WTC11 (cell line): ENCODE measurements at regions not wholly inside any gene's neighbourhood (a gene's known extent, or its start where the extent isn't known, plus 50 kb on each side); places are given as distances from the start of the nearest gene placed in this dataset.

ENCODE experiments used
- ATAC-seq: fragments of 200-7000 bp; cut with Tn5 transposase; 2 replicates; pipeline ENCODE4 v1.10.0; 2021; ENCODE audit warnings: mild to moderate bottlenecking, moderate library complexity
- CTCF ChIA-PET: fragments of 300-600 bp; sonication (Branson Sonifier 250); formaldehyde crosslinking; loops from one replicate; lab custom pipeline; 2021; ENCODE audit warnings: antibody characterized with exemption; lab: Charles Lee
- POLR2A ChIA-PET: fragments of 350-600 bp; sonication (Branson Sonifier 250); formaldehyde crosslinking; loops from one replicate; lab custom pipeline; 2021; ENCODE audit warnings: antibody characterized with exemption; lab: Charles Lee
- DNase-seq: peaks from one replicate; pipeline ENCODE4 v3.0.0; 2021; ENCODE audit warnings: low spot score
- H3K27ac Mint-ChIP-seq: 2 replicates; pipeline ENCODE4 v1.8.0; 2021; ENCODE audit warnings: mixed read lengths
- H3K27me3 Mint-ChIP-seq: 2 replicates; pipeline ENCODE4 v1.8.0; 2021; ENCODE audit warnings: low read depth, mild to moderate bottlenecking, moderate library complexity, mixed read lengths
- H3K36me3 Mint-ChIP-seq: 2 replicates; pipeline ENCODE4 v1.8.0; 2021; ENCODE audit warnings: mixed read lengths
- H3K4me1 Mint-ChIP-seq: 2 replicates; pipeline ENCODE4 v1.8.0; 2022; ENCODE audit warnings: mixed read lengths
- H3K4me3 Mint-ChIP-seq: 2 replicates; pipeline ENCODE4 v1.8.0; 2021; ENCODE audit warnings: mild to moderate bottlenecking, moderate library complexity, mixed read lengths
- H3K9me3 Mint-ChIP-seq: 2 replicates; pipeline ENCODE4 v1.8.0; 2021; ENCODE audit warnings: mixed read lengths
- CTCF ChIP-seq: fragments of 200-600 bp; IDR thresholded peaks from 2 replicates; pipeline ENCODE4 v1.8.0; 2022; ENCODE audit warnings: antibody characterized with exemption
- E2F5 ChIP-seq: sonication (generic); formaldehyde crosslinking; IDR thresholded peaks from 2 replicates; pipeline ENCODE4 v1.8.1; 2022; ENCODE audit warnings: mild to moderate bottlenecking, moderate library complexity, missing genetic modification reagents
- ESRRA ChIP-seq: sonication (generic); formaldehyde crosslinking; IDR thresholded peaks from 2 replicates; pipeline ENCODE4 v1.8.1; 2022; ENCODE audit warnings: mild to moderate bottlenecking, missing genetic modification reagents, borderline replicate concordance
- ETV6 ChIP-seq: sonication (generic); formaldehyde crosslinking; IDR thresholded peaks from 2 replicates; pipeline ENCODE4 v1.8.1; 2022; ENCODE audit warnings: mild to moderate bottlenecking, missing genetic modification reagents
- FOXP1 ChIP-seq: sonication (generic); formaldehyde crosslinking; IDR thresholded peaks from 2 replicates; pipeline ENCODE4 v1.8.0; 2022; ENCODE audit warnings: missing genetic modification reagents, mild to moderate bottlenecking, moderate library complexity, borderline replicate concordance
- GABPB1 ChIP-seq: sonication (generic); formaldehyde crosslinking; IDR thresholded peaks from 2 replicates; pipeline ENCODE4 v1.8.1; 2023; ENCODE audit warnings: mild to moderate bottlenecking, missing genetic modification reagents
- IRF1 ChIP-seq: sonication (generic); formaldehyde crosslinking; IDR thresholded peaks from 2 replicates; pipeline ENCODE4 v1.8.0; 2023; ENCODE audit warnings: missing genetic modification reagents
- KAT7 ChIP-seq: sonication (generic); formaldehyde crosslinking; IDR thresholded peaks from 2 replicates; pipeline ENCODE4 v1.8.1; 2023; ENCODE audit warnings: missing genetic modification reagents, mild to moderate bottlenecking, borderline replicate concordance
- NR2C2 ChIP-seq: sonication (generic); formaldehyde crosslinking; IDR thresholded peaks from 2 replicates; pipeline ENCODE4 v1.8.0; 2022; ENCODE audit warnings: mild to moderate bottlenecking, missing genetic modification reagents
- PREB ChIP-seq: sonication (generic); formaldehyde crosslinking; IDR thresholded peaks from 2 replicates; pipeline ENCODE4 v1.8.1; 2022; ENCODE audit warnings: mild to moderate bottlenecking, missing genetic modification reagents, moderate library complexity, borderline replicate concordance
- SOX15 ChIP-seq: fragments of 250-450 bp; sonication (Bioruptor Pico); IDR thresholded peaks from 2 replicates; pipeline ENCODE4 v1.9.0; 2021; ENCODE audit warnings: mild to moderate bottlenecking
- ZNF219 ChIP-seq: sonication (generic); formaldehyde crosslinking; IDR thresholded peaks from 2 replicates; pipeline ENCODE4 v1.8.0; 2023; ENCODE audit warnings: missing genetic modification reagents, mild to moderate bottlenecking, borderline replicate concordance
- ZNF263 ChIP-seq: sonication (generic); formaldehyde crosslinking; IDR thresholded peaks from 2 replicates; pipeline ENCODE4 v1.8.1; 2022; ENCODE audit warnings: low read depth, mild to moderate bottlenecking, moderate library complexity, missing genetic modification reagents
- ZNF423 ChIP-seq: fragments of 250-450 bp; sonication (Bioruptor Pico); IDR thresholded peaks from 2 replicates; pipeline ENCODE4 v2.1.2; 2022; ENCODE audit warnings: mild to moderate bottlenecking, moderate library complexity
- TF ChIP-seq, protein P1 (sequence below): sonication (generic); formaldehyde crosslinking; IDR thresholded peaks from 2 replicates; pipeline ENCODE4 v1.8.1; 2022; ENCODE audit warnings: low read depth, mild to moderate bottlenecking, moderate library complexity, missing genetic modification reagents, borderline replicate concordance
- TF ChIP-seq, protein P2 (sequence below): sonication (generic); formaldehyde crosslinking; IDR thresholded peaks from 2 replicates; pipeline ENCODE4 v1.8.1; 2023; ENCODE audit warnings: mild to moderate bottlenecking, missing genetic modification reagents, moderate library complexity
- TF ChIP-seq, protein P3 (sequence below): fragments of 250-450 bp; sonication (Bioruptor Pico); IDR thresholded peaks from 2 replicates; pipeline ENCODE4 v1.9.0; 2021; ENCODE audit warnings: mild to moderate bottlenecking, borderline replicate concordance
- TF ChIP-seq, protein P4 (sequence below): sonication (generic); formaldehyde crosslinking; conservative IDR thresholded peaks from 2 replicates; pipeline ENCODE4 v1.8.1; 2022; ENCODE audit warnings: mild to moderate bottlenecking, missing genetic modification reagents

DNA sequence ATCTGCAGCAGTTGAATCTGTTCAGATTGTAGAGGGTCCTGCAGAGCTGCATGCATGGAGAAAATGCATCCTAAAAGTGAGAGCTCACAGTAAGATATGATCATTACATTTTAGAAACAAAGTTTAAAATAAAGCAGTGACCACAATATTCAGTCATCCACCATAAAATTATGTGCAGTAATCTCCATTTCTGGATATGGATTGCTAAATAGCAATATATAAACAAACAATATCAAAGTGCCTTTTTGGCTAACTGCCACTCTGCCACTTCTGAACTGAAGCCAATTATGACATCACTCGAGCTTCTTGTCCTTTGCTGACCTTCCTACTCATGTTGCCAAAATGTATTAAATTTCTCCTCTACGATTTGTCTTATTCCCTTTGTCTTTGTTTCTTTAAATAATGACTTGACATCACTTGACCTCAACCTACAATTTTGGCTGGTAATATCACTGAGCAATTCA is 262.0 kb upstream of the CXADR start:
- Mint-ChIP-seq H3K9me3 (peaks cover 31% of the 10 kb centered on the region), H3K27me3 (no peaks in the 10 kb centered on the region), H3K27ac (no peak overlapping the region), H3K4me1 (peaks cover 4% of the 10 kb centered on the region; the same call in 1 of the 2 replicates), H3K4me3 (no peak overlapping the region), H3K36me3 (no peaks in the 10 kb centered on the region; the same call in 1 of the 2 replicates)
- CTCF ChIA-PET: no interaction called here
- ATAC-seq (no peak), DNase-seq (no peak)
- TF ChIP-seq KAT7 (CRISPR knock-in tag) (no peak), NR2C2 (no peak), IRF1 (CRISPR knock-in tag) (no peak)
- POLR2A ChIA-PET: no interaction called here

DNA sequence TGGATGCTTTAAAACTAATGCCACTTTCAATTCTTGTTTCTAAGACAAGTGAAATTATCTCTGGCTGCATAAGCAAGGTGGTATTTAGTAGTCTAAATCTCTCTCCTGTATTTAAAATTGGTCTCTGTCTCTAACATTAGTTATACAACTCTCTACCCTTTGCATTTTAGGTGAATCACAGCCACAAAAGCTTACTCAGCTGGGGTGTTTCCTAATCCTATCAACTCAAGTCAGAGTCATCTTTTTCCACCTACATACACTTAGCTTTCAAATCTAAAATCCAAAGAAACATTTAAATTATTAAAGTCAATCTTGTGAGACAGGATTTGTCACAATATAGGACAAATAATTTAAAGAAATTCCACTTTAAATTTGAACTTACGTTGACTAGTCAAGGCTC is 255.1 kb upstream of the CXADR start:
- CTCF ChIA-PET: no interaction called here
- no peak for ATAC-seq
- no peak for DNase-seq
- Mint-ChIP-seq H3K36me3 (no peaks in the 10 kb centered on the region), H3K4me1 (peaks cover 3% of the 10 kb centered on the region; the same call in 1 of the 2 replicates)
- TF ChIP-seq, protein P1, sequence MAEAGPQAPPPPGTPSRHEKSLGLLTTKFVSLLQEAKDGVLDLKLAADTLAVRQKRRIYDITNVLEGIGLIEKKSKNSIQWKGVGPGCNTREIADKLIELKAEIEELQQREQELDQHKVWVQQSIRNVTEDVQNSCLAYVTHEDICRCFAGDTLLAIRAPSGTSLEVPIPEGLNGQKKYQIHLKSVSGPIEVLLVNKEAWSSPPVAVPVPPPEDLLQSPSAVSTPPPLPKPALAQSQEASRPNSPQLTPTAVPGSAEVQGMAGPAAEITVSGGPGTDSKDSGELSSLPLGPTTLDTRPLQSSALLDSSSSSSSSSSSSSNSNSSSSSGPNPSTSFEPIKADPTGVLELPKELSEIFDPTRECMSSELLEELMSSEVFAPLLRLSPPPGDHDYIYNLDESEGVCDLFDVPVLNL (CRISPR knock-in tag): no peak
- TF ChIP-seq ETV6 (no peak), CTCF (no peak), GABPB1 (no peak), ZNF423 (CRISPR knock-in tag) (no peak), KAT7 (CRISPR knock-in tag) (no peak), ESRRA (CRISPR knock-in tag) (no peak)
- TF ChIP-seq, protein P2, sequence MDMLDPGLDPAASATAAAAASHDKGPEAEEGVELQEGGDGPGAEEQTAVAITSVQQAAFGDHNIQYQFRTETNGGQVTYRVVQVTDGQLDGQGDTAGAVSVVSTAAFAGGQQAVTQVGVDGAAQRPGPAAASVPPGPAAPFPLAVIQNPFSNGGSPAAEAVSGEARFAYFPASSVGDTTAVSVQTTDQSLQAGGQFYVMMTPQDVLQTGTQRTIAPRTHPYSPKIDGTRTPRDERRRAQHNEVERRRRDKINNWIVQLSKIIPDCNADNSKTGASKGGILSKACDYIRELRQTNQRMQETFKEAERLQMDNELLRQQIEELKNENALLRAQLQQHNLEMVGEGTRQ: no peak
- TF ChIP-seq, all 79 proteins: peak for 0
- Mint-ChIP-seq H3K9me3 (no peaks in the 10 kb centered on the region), H3K4me3 (no peak overlapping the region), H3K27me3 (no peaks in the 10 kb centered on the region), H3K27ac (no peak overlapping the region)
- POLR2A ChIA-PET: no interaction called here

DNA sequence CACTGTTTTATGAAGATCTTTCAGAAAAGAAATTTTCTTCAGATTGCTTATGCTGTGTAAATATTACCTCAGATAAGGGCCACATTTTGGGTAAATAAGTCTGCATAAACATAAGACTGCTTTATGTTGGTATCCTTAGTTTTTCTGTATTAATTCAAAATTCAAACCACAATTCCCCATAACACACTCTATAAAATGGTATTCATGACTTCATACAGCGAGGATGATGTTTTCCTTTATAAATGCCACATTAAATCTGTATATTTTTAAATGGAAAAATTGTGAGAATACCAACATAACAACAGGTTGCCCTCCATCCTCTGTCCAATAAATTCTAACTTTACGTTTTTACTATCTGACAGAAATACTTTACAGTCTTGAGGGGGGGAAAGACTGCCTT is 248.7 kb upstream of the CXADR start:
- Mint-ChIP-seq H3K4me1 (peaks cover 3% of the 10 kb centered on the region; the same call in 1 of the 2 replicates), H3K27me3 (no peaks in the 10 kb centered on the region), H3K4me3 (no peak overlapping the region), H3K9me3 (no peaks in the 10 kb centered on the region), H3K27ac (no peak overlapping the region), H3K36me3 (no peaks in the 10 kb centered on the region)
- no peak for DNase-seq
- POLR2A ChIA-PET: no interaction called here
- no peak for ATAC-seq
- CTCF ChIA-PET: interaction anchor here (1.1 kb wide), 1 partner anchor 123 kb away, joined by 4 read pairs; no protein-coding TSS in a partner anchor
- no peak for TF ChIP-seq ZNF263 (CRISPR knock-in tag)
- no peak for TF ChIP-seq ETV6
- no peak for TF ChIP-seq E2F5 (CRISPR knock-in tag)
- TF ChIP-seq FOXP1 (CRISPR knock-in tag): no peak
- TF ChIP-seq ZNF219 (CRISPR knock-in tag): no peak
- TF ChIP-seq, protein P3, sequence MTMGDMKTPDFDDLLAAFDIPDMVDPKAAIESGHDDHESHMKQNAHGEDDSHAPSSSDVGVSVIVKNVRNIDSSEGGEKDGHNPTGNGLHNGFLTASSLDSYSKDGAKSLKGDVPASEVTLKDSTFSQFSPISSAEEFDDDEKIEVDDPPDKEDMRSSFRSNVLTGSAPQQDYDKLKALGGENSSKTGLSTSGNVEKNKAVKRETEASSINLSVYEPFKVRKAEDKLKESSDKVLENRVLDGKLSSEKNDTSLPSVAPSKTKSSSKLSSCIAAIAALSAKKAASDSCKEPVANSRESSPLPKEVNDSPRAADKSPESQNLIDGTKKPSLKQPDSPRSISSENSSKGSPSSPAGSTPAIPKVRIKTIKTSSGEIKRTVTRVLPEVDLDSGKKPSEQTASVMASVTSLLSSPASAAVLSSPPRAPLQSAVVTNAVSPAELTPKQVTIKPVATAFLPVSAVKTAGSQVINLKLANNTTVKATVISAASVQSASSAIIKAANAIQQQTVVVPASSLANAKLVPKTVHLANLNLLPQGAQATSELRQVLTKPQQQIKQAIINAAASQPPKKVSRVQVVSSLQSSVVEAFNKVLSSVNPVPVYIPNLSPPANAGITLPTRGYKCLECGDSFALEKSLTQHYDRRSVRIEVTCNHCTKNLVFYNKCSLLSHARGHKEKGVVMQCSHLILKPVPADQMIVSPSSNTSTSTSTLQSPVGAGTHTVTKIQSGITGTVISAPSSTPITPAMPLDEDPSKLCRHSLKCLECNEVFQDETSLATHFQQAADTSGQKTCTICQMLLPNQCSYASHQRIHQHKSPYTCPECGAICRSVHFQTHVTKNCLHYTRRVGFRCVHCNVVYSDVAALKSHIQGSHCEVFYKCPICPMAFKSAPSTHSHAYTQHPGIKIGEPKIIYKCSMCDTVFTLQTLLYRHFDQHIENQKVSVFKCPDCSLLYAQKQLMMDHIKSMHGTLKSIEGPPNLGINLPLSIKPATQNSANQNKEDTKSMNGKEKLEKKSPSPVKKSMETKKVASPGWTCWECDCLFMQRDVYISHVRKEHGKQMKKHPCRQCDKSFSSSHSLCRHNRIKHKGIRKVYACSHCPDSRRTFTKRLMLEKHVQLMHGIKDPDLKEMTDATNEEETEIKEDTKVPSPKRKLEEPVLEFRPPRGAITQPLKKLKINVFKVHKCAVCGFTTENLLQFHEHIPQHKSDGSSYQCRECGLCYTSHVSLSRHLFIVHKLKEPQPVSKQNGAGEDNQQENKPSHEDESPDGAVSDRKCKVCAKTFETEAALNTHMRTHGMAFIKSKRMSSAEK: no peak
- TF ChIP-seq SOX15 (CRISPR knock-in tag): no peak
- no peak for TF ChIP-seq PREB
- TF ChIP-seq GABPB1: no peak
- TF ChIP-seq, protein P4, sequence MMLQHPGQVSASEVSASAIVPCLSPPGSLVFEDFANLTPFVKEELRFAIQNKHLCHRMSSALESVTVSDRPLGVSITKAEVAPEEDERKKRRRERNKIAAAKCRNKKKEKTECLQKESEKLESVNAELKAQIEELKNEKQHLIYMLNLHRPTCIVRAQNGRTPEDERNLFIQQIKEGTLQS (CRISPR knock-in tag): no peak
